HEK293T (cell line): ENCODE measurements at regions not wholly inside any gene's neighbourhood (a gene's known extent, or its start where the extent isn't known, plus 50 kb on each side); places are given as distances from the start of the nearest gene placed in this dataset.

Experiments
- ARNT ChIP-seq: fragments of 450-650 bp; IDR thresholded peaks from 2 replicates; pipeline ENCODE4 v1.6.1; 2017; ENCODE audit warnings: mild to moderate bottlenecking
- SP1 ChIP-seq: fragments of 450-650 bp; IDR thresholded peaks from 2 replicates; pipeline ENCODE4 v1.6.1; 2017
- SUZ12 ChIP-seq: fragments of 450-650 bp; IDR thresholded peaks from 2 replicates; pipeline ENCODE4 v1.6.1; 2016; ENCODE audit warnings: mild to moderate bottlenecking

- TF ChIP-seq SUZ12 = no peak
- no peak for TF ChIP-seq ARNT
- no peak for TF ChIP-seq SP1
Observed at GRCh38 chrX:65933085-65933589, 106.7 kb downstream of the VSIG4 start.
